22Rv1 (cell line): ENCODE measurements at regions not wholly inside any gene's neighbourhood (a gene's known extent, or its start where the extent isn't known, plus 50 kb on each side); places are given as distances from the start of the nearest gene placed in this dataset.

Experiments used
- ZFX ChIP-seq: fragments of 450-650 bp; IDR thresholded peaks from 2 replicates; pipeline ENCODE4 v1.6.1; 2017; ENCODE audit warnings: antibody characterized with exemption, borderline replicate concordance
- TF ChIP-seq, protein P1 (sequence below): fragments of 450-650 bp; IDR thresholded peaks from 2 replicates; pipeline ENCODE4 v1.5.1; 2017; ENCODE audit warnings: mild to moderate bottlenecking

- TF ChIP-seq, protein P1, sequence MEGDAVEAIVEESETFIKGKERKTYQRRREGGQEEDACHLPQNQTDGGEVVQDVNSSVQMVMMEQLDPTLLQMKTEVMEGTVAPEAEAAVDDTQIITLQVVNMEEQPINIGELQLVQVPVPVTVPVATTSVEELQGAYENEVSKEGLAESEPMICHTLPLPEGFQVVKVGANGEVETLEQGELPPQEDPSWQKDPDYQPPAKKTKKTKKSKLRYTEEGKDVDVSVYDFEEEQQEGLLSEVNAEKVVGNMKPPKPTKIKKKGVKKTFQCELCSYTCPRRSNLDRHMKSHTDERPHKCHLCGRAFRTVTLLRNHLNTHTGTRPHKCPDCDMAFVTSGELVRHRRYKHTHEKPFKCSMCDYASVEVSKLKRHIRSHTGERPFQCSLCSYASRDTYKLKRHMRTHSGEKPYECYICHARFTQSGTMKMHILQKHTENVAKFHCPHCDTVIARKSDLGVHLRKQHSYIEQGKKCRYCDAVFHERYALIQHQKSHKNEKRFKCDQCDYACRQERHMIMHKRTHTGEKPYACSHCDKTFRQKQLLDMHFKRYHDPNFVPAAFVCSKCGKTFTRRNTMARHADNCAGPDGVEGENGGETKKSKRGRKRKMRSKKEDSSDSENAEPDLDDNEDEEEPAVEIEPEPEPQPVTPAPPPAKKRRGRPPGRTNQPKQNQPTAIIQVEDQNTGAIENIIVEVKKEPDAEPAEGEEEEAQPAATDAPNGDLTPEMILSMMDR = no peak
- no peak for TF ChIP-seq ZFX
Measured at GRCh38 chr5:15326471-15326870, 173.5 kb upstream of the FBXL7 start.
